ENCODE measurements at regions not wholly inside any gene's neighbourhood (a gene's known extent, or its start where the extent isn't known, plus 50 kb on each side); places are given as distances from the start of the nearest gene placed in this dataset.

- TF ChIP-seq NANOG (IDR thresholded peaks at IDR 0.05; ENCODE audit: insufficient read depth, low read depth, low read length, poor library complexity, severe bottlenecking) (no peak), MAFK (IDR thresholded peaks at IDR 0.05; ENCODE audit: low read depth, low read length) (no peak), KDM1A (IDR thresholded peaks at IDR 0.05; ENCODE audit: borderline replicate concordance, low read length) (no peak), CTBP2 (IDR thresholded peaks at IDR 0.05; ENCODE audit: borderline replicate concordance, insufficient read depth, insufficient read length, low read length) (no peak), TCF12 (IDR thresholded peaks at IDR 0.05; ENCODE audit: low read depth, low read length) (no peak), HDAC6 (IDR thresholded peaks at IDR 0.05; ENCODE audit: low read depth, low read length) (no peak), YY1 (IDR thresholded peaks at IDR 0.05; ENCODE audit: low read depth, low read length) (no peak)
- TF ChIP-seq, protein P1, sequence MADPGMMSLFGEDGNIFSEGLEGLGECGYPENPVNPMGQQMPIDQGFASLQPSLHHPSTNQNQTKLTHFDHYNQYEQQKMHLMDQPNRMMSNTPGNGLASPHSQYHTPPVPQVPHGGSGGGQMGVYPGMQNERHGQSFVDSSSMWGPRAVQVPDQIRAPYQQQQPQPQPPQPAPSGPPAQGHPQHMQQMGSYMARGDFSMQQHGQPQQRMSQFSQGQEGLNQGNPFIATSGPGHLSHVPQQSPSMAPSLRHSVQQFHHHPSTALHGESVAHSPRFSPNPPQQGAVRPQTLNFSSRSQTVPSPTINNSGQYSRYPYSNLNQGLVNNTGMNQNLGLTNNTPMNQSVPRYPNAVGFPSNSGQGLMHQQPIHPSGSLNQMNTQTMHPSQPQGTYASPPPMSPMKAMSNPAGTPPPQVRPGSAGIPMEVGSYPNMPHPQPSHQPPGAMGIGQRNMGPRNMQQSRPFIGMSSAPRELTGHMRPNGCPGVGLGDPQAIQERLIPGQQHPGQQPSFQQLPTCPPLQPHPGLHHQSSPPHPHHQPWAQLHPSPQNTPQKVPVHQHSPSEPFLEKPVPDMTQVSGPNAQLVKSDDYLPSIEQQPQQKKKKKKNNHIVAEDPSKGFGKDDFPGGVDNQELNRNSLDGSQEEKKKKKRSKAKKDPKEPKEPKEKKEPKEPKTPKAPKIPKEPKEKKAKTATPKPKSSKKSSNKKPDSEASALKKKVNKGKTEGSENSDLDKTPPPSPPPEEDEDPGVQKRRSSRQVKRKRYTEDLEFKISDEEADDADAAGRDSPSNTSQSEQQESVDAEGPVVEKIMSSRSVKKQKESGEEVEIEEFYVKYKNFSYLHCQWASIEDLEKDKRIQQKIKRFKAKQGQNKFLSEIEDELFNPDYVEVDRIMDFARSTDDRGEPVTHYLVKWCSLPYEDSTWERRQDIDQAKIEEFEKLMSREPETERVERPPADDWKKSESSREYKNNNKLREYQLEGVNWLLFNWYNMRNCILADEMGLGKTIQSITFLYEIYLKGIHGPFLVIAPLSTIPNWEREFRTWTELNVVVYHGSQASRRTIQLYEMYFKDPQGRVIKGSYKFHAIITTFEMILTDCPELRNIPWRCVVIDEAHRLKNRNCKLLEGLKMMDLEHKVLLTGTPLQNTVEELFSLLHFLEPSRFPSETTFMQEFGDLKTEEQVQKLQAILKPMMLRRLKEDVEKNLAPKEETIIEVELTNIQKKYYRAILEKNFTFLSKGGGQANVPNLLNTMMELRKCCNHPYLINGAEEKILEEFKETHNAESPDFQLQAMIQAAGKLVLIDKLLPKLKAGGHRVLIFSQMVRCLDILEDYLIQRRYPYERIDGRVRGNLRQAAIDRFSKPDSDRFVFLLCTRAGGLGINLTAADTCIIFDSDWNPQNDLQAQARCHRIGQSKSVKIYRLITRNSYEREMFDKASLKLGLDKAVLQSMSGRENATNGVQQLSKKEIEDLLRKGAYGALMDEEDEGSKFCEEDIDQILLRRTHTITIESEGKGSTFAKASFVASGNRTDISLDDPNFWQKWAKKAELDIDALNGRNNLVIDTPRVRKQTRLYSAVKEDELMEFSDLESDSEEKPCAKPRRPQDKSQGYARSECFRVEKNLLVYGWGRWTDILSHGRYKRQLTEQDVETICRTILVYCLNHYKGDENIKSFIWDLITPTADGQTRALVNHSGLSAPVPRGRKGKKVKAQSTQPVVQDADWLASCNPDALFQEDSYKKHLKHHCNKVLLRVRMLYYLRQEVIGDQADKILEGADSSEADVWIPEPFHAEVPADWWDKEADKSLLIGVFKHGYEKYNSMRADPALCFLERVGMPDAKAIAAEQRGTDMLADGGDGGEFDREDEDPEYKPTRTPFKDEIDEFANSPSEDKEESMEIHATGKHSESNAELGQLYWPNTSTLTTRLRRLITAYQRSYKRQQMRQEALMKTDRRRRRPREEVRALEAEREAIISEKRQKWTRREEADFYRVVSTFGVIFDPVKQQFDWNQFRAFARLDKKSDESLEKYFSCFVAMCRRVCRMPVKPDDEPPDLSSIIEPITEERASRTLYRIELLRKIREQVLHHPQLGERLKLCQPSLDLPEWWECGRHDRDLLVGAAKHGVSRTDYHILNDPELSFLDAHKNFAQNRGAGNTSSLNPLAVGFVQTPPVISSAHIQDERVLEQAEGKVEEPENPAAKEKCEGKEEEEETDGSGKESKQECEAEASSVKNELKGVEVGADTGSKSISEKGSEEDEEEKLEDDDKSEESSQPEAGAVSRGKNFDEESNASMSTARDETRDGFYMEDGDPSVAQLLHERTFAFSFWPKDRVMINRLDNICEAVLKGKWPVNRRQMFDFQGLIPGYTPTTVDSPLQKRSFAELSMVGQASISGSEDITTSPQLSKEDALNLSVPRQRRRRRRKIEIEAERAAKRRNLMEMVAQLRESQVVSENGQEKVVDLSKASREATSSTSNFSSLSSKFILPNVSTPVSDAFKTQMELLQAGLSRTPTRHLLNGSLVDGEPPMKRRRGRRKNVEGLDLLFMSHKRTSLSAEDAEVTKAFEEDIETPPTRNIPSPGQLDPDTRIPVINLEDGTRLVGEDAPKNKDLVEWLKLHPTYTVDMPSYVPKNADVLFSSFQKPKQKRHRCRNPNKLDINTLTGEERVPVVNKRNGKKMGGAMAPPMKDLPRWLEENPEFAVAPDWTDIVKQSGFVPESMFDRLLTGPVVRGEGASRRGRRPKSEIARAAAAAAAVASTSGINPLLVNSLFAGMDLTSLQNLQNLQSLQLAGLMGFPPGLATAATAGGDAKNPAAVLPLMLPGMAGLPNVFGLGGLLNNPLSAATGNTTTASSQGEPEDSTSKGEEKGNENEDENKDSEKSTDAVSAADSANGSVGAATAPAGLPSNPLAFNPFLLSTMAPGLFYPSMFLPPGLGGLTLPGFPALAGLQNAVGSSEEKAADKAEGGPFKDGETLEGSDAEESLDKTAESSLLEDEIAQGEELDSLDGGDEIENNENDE (IDR thresholded peaks at IDR 0.05; ENCODE audit: insufficient replicate concordance, low read length), result no peak
Measured at GRCh38 chr10:33087152-33087551, 129.1 kb upstream of the ITGB1 start (continued).

All from H1 (cell line).